Caco-2 (cell line): ENCODE measurements at regions not wholly inside any gene's neighbourhood (a gene's known extent, or its start where the extent isn't known, plus 50 kb on each side); places are given as distances from the start of the nearest gene placed in this dataset.

Source experiments
- BruUV-seq: library from RNA; stranded (reverse); fragments of 400-500 nt; replicated peaks from 2 replicates; lab custom pipeline; 2021; lab: Mats Ljungman, UMichigan
- CTCF ChIA-PET: fragments of 300-600 bp; sonication (Branson Sonifier 250); formaldehyde crosslinking; loops from one replicate; lab custom pipeline; 2022; ENCODE audit warnings: antibody characterized with exemption; lab: Charles Lee
- POLR2A ChIA-PET: fragments of 300-600 bp; sonication (Branson Sonifier 250); formaldehyde crosslinking; loops from one replicate; lab custom pipeline; 2022; ENCODE audit warnings: antibody characterized with exemption; lab: Charles Lee
- DNase-seq, 2 experiments: peaks; one replicate each; pipeline versions ENCODE4 v3.0.0 to v3.0.0-alpha.2; 2020 to 2022
- H3K27me3 ChIP-seq: replicated peaks from 2 replicates; pipeline ENCODE4 v1.6.0; 2011; ENCODE audit warnings: low read length; ENCODE audit not compliant: control insufficient read depth, insufficient read depth
- H3K36me3 ChIP-seq: 2 replicates; pipeline ENCODE4 v1.5.1; 2011; ENCODE audit warnings: low read length; ENCODE audit not compliant: control insufficient read depth, insufficient read depth
- H3K4me1 ChIP-seq: fragments of 250-450 bp; sonication (Bioruptor Pico); 2 replicates; pipeline ENCODE4 v1.5.1; 2020; ENCODE audit warnings: mild to moderate bottlenecking
- H3K4me3 ChIP-seq: 2 replicates; pipeline ENCODE4 v1.5.1; 2011; ENCODE audit warnings: low read depth, mild to moderate bottlenecking, control low read depth, low read length
- H3K9me3 ChIP-seq: fragments of 250-450 bp; sonication (Bioruptor Pico); 2 replicates; pipeline ENCODE4 v1.5.1; 2020; ENCODE audit warnings: mild to moderate bottlenecking, moderate library complexity
- H3K27ac Mint-ChIP-seq: one replicate; pipeline ENCODE4 v1.8.0; 2022; ENCODE audit warnings: mixed read lengths; ENCODE audit not compliant: unreplicated experiment
- H3K27me3 Mint-ChIP-seq: one replicate; pipeline ENCODE4 v1.8.0; 2022; ENCODE audit warnings: mixed read lengths; ENCODE audit not compliant: insufficient read depth, unreplicated experiment
- H3K36me3 Mint-ChIP-seq: one replicate; pipeline ENCODE4 v1.8.0; 2022; ENCODE audit warnings: mild to moderate bottlenecking, mixed read lengths; ENCODE audit not compliant: insufficient read depth, unreplicated experiment
- H3K4me1 Mint-ChIP-seq: one replicate; pipeline ENCODE4 v1.8.0; 2022; ENCODE audit warnings: low read depth, mixed read lengths; ENCODE audit not compliant: unreplicated experiment
- H3K4me3 Mint-ChIP-seq: one replicate; pipeline ENCODE4 v1.8.0; 2022; ENCODE audit warnings: mild to moderate bottlenecking, moderate library complexity, mixed read lengths; ENCODE audit not compliant: unreplicated experiment
- H3K9me3 Mint-ChIP-seq: one replicate; pipeline ENCODE4 v1.8.0; 2022; ENCODE audit warnings: mixed read lengths; ENCODE audit not compliant: unreplicated experiment
- CTCF ChIP-seq, 2 experiments: fragments of 200-600 bp in 1 of 2; IDR thresholded peaks; 1 replicate in 1 of 2; 2 replicates in 1 of 2; pipeline versions ENCODE4 v1.5.1 to v1.8.0; 2011 to 2022; ENCODE audit warnings: antibody characterized with exemption in 1 of 2, control low read depth in 1 of 2, inconsistent platforms in 1 of 2, low read depth in 1 of 2, low read length in 1 of 2, mild to moderate bottlenecking in 1 of 2, moderate library complexity in 1 of 2; ENCODE audit not compliant: insufficient read depth in 1 of 2, severe bottlenecking in 1 of 2, unreplicated experiment in 1 of 2
- intact Hi-C: fragments of 100-400 bp; cut with micrococcal nuclease; formaldehyde crosslinking; loops from one replicate; pipeline ENCODE4 v1.10.0; 2022; ENCODE audit not compliant: unreplicated experiment

GRCh38 chr11:109984634-109985289 lies 108.4 kb upstream of the ZC3H12C start:
- Mint-ChIP-seq H3K27ac (no peak overlapping the region), H3K9me3 (no peaks in the 10 kb centered on the region)
- BruUV-seq, result no TSS peak

GRCh38 chr11:109986488-109986887 lies 106.7 kb upstream of the ZC3H12C start:
- H3K27me3 ChIP-seq, result no peaks in the 10 kb centered on the region
- intact Hi-C loops, result no loop called here
- no peak overlapping the region for H3K4me3 Mint-ChIP-seq
- peaks cover 8% of the 10 kb centered on the region for H3K4me1 Mint-ChIP-seq
- POLR2A ChIA-PET, result no interaction called here
- DNase-seq, result no peak
- H3K27ac Mint-ChIP-seq, result no peak overlapping the region
- no peaks in the 10 kb centered on the region for H3K9me3 ChIP-seq
- no TSS peak for BruUV-seq
- no peaks in the 10 kb centered on the region for H3K36me3 ChIP-seq
- no peaks in the 10 kb centered on the region for H3K36me3 Mint-ChIP-seq
- no peaks in the 10 kb centered on the region for H3K9me3 Mint-ChIP-seq
- H3K4me3 ChIP-seq, result no peak overlapping the region
- no peaks in the 10 kb centered on the region for H3K27me3 Mint-ChIP-seq
- CTCF ChIA-PET, result no interaction called here
- no peak for TF ChIP-seq CTCF (IDR thresholded peaks at IDR 0.05; ENCODE audit: insufficient read depth in 1 of 2, low read depth in 1 of 2, low read length in 1 of 2, severe bottlenecking in 1 of 2, unreplicated experiment in 1 of 2)
- peaks cover 17% of the 10 kb centered on the region for H3K4me1 ChIP-seq

More at GRCh38 chr11:109984634-109985289, 108.4 kb upstream of the ZC3H12C start:
- intact Hi-C loops, result no loop called here
- Histone ChIP-seq H3K4me1 (peaks cover 34% of the 10 kb centered on the region), H3K36me3 (no peaks in the 10 kb centered on the region), H3K9me3 (no peaks in the 10 kb centered on the region), H3K27me3 (no peaks in the 10 kb centered on the region), H3K4me3 (no peak overlapping the region)
- ChIA-PET POLR2A (no interaction called here), CTCF (no interaction called here)
- peaks cover 20% of the 10 kb centered on the region for H3K4me1 Mint-ChIP-seq
- no peak for TF ChIP-seq CTCF (IDR thresholded peaks at IDR 0.05; ENCODE audit: insufficient read depth in 1 of 2, low read depth in 1 of 2, low read length in 1 of 2, severe bottlenecking in 1 of 2, unreplicated experiment in 1 of 2)
- DNase-seq, result no peak
- no peaks in the 10 kb centered on the region for H3K27me3 Mint-ChIP-seq
- no peak overlapping the region for H3K4me3 Mint-ChIP-seq
- H3K36me3 Mint-ChIP-seq, result no peaks in the 10 kb centered on the region

DNA sequence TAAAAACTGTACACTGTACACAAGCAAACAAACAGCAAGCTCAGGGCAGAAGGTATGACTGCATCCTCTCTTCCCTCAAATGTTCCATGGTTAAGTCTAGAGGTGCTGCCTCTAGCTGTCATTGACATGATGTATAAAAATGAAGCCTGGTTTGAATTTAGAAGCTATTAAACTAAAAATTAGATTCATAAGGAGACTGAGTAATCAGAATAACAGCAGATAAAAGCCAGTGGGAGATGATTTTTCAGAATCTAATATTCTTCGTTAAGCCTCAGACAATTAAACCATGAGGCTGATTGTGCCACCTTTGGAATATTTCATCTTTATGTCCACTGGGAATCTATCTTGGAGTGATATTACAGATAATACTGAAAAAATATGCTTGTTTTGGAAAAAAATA lies 101.4 kb upstream of the ZC3H12C start:
- H3K4me1 Mint-ChIP-seq, result no peaks in the 10 kb centered on the region
- intact Hi-C loops, result no loop called here
- H3K27me3 Mint-ChIP-seq, result no peaks in the 10 kb centered on the region
- Histone ChIP-seq H3K27me3 (no peaks in the 10 kb centered on the region), H3K36me3 (no peaks in the 10 kb centered on the region), H3K4me1 (peaks cover 10% of the 10 kb centered on the region), H3K4me3 (no peak overlapping the region), H3K9me3 (no peaks in the 10 kb centered on the region)
- ChIA-PET POLR2A (no interaction called here), CTCF (no interaction called here)
- no peaks in the 10 kb centered on the region for H3K9me3 Mint-ChIP-seq
- H3K36me3 Mint-ChIP-seq, result no peaks in the 10 kb centered on the region
- DNase-seq, result no peak
- H3K4me3 Mint-ChIP-seq, result no peak overlapping the region
- no peak overlapping the region for H3K27ac Mint-ChIP-seq
- TF ChIP-seq CTCF (IDR thresholded peaks at IDR 0.05; ENCODE audit: insufficient read depth in 1 of 2, low read depth in 1 of 2, low read length in 1 of 2, severe bottlenecking in 1 of 2, unreplicated experiment in 1 of 2), result no peak
- BruUV-seq, result no TSS peak
